Astrocyte (in vitro differentiated cells and primary cell): ENCODE measurements at regions not wholly inside any gene's neighbourhood (a gene's known extent, or its start where the extent isn't known, plus 50 kb on each side); places are given as distances from the start of the nearest gene placed in this dataset.

Source experiments
- CTCF ChIP-seq: IDR thresholded peaks from 2 replicates; pipeline ENCODE4 v1.5.1; 2011; ENCODE audit warnings: low read depth, mild to moderate bottlenecking, inconsistent platforms, low read length, moderate library complexity; ENCODE audit not compliant: insufficient read depth
- EZH2 ChIP-seq: IDR thresholded peaks from 2 replicates; pipeline ENCODE4 v1.6.1; 2012; ENCODE audit warnings: mild to moderate bottlenecking, low read length, inconsistent platforms; ENCODE audit not compliant: insufficient read depth

- TF ChIP-seq CTCF, result no peak
- no peak for TF ChIP-seq EZH2
These were observed 97.3 kb upstream of the NOCT start for GRCh38 chr4:138918169-138918869.
